NCI-H1436 treated with DMSO at 0.1 percent for 48 hours (cell line): ENCODE measurements at regions not wholly inside any gene's neighbourhood (a gene's known extent, or its start where the extent isn't known, plus 50 kb on each side); places are given as distances from the start of the nearest gene placed in this dataset.

ENCODE experiments used
- DNase-seq: peaks from one replicate; lab custom pipeline; 2025; lab: John Stamatoyannopoulos, UW

DNA sequence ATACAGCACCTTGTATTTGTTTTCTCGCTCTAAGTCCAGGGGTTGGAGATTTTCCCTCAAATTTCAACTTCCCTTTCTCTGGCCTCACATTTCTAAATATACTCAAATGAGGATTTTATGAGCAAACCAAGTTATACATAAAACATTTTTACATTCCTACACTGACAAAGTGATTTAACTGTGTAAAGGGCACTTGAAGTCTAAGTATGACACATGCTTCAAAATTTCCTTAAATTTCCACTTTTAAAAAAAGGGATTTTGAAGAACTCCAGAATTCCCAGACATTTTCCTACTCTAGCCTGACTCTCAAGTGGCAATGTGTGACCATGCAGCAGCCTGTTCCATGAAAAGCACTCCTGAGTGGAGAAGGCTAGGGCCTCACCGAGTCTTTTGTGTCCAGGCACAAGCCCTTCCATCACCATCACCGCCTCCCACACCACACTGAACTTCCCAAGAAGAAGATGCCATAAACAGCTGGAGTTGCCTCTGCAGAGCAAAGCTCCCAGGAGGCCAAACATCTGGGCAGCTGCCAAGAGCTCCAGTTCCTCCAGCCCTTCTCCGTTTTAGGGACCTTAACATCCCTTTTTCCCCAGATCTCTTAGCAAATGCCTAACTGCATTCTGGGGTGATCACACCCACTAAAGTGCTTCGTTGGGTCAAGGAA is 68.9 kb downstream of the NCR2 start:
- no peak for DNase-seq

DNA sequence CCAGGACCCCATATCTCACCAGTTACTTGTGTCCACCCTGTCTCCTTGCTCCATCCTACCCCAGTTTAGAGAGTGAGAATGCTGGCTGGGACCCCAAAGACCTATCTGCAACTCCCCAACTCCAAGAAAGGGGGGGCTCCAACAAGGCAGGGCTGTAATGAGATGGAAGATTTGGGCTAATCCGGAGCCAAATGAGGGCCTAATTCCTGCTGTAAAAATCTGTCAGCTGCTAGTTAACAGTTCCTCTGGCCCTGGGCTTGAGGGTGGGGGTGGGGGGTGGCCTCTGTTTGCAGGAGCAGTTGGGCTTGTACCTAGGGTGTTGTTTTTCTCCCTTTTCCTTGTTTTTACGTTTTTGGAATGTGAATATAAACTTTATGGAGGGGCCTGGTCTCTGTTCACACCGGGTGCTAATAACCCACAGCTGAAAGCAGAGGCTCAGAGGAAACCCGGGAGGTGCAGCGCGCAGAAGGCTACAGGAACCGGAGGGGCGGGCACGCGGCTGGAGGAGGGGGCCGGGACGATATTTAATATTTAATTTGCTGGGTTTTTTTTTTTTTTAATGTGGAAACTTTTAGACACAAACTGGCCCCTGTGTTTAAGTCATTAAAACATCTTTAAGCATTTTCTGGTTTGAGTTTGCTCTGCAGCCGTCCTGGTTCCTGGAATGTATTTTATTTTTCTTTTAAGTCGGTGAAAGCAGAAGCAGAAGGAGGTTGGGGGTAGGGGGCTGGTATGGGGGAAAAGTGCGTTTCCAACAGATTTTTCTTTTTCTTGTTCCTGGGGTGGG is 70.7 kb downstream of the NCR2 start:
- DNase-seq: no peak

- no peak for DNase-seq
These were observed 71.5 kb downstream of the NCR2 start for GRCh38 chr6:41406728-41407489.

DNA sequence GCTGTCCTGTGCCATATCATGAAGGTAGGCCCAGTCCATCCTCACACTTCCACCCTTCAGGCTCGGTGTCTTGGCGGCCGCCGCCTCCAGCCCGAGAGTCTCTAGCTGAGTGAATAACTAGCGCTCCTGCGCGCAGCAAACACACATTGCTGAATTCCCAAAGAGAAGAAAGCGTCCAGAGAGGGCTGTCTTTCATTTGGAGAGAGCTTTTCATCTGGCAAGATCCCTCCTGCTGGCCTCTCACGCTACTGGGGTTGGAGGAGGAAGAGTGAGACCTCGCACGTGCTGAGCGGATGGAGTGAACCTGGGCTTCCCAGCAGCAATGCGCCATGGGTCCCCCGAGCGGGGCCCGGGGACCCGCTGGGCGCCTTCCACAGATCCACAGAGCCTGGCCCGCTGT is 73.2 kb downstream of the NCR2 start:
- DNase-seq: no peak

GRCh38 chr6:41408982-41409381 is 73.6 kb downstream of the NCR2 start:
- DNase-seq: no peak

DNA sequence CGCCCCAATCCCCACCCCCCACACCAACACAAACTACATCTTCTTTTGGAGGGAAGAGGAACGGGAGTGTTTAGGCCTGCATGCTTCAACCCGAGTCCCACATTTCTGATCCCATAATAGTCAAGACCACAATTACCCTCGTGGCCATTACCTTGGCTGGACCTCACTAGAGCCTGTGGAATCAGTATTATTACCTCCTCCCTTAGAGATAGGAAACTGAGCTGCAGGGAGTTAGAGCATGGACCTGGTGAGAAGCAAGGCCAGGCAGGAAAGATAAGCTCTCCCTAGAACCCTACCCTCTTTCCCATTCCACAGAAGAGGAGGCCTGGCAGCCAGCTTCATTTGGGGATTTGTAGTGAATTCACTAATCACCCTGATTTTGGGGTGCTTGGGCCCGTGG is 74.1 kb downstream of the NCR2 start:
- DNase-seq: no peak

- DNase-seq: no peak
These were observed 76.6 kb downstream of the NCR2 start for GRCh38 chr6:41411961-41412360.

GRCh38 chr6:41413250-41413649 is 77.8 kb downstream of the NCR2 start:
- DNase-seq: no peak

DNA sequence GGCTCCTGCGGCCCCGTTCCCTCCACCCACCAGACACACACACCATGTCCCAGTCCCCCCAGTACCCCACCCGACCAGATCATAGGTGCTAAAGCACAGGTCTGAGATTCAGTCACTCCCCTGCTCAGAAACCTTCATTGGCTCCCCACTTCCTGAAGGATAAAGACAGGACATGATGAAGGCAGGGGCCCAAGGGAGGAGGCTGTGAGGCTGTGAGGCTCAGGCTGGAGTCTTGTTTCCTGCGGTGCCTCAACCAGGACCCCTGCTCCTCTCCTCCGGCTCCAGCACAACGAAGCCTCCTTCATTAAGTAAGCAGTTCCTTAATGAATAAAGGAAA is 81.1 kb downstream of the NCR2 start:
- DNase-seq: no peak

- no peak for DNase-seq
These were observed 83.3 kb downstream of the NCR2 start for GRCh38 chr6:41418741-41419140.

- DNase-seq: no peak
These were observed 84.0 kb downstream of the NCR2 start for GRCh38 chr6:41419385-41419784.

DNA sequence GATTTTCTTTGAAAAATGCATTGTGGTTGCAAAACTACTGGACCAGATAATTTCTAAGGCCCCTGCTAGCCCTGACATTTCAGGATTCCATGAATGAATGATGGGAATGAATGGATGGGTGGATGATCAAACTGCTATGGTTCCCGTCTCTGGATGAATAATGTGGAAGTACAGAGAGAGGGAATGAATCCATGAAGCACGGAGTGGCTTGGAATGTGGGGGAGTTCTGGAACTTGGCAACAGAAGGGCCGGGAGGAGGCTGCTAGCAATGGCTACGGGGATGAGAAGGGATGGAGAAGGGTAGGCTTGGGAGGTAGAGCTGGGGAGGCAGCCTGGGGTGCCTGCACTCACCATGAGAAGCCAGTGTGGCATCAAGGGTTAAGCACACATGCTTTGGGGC is 84.8 kb downstream of the NCR2 start:
- no peak for DNase-seq

GRCh38 chr6:41422161-41422560 is 86.8 kb downstream of the NCR2 start:
- peak; percentile 82 for DNase-seq

GRCh38 chr6:41423002-41423401 is 87.6 kb downstream of the NCR2 start:
- DNase-seq: no peak

- peak; percentile 49 for DNase-seq
These were observed 89.1 kb downstream of the NCR2 start for GRCh38 chr6:41424370-41425058.

DNA sequence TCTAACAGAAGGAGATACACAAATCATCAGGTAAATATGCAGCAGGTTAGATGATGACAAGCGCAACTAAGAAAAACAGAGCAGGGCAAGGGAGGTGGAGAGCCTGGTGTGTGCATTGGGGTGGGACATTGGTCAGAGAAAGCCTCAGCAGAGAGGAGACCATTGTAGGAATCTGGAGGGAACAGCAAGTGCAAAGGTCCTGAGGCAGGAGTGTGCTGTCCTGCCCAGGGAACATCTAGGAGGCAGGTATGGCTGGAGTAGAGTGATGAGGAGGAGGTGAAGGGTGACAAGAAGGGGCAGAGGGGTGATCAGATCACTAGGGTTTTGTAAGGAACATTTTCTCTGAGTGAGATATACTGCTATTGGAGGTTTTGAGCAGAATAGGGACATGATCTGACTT is 90.1 kb downstream of the NCR2 start:
- no peak for DNase-seq

GRCh38 chr6:41426438-41426851 is 91.0 kb downstream of the NCR2 start:
- no peak for DNase-seq

- no peak for DNase-seq
These were observed 91.7 kb downstream of the NCR2 start for GRCh38 chr6:41426888-41427641.

DNA sequence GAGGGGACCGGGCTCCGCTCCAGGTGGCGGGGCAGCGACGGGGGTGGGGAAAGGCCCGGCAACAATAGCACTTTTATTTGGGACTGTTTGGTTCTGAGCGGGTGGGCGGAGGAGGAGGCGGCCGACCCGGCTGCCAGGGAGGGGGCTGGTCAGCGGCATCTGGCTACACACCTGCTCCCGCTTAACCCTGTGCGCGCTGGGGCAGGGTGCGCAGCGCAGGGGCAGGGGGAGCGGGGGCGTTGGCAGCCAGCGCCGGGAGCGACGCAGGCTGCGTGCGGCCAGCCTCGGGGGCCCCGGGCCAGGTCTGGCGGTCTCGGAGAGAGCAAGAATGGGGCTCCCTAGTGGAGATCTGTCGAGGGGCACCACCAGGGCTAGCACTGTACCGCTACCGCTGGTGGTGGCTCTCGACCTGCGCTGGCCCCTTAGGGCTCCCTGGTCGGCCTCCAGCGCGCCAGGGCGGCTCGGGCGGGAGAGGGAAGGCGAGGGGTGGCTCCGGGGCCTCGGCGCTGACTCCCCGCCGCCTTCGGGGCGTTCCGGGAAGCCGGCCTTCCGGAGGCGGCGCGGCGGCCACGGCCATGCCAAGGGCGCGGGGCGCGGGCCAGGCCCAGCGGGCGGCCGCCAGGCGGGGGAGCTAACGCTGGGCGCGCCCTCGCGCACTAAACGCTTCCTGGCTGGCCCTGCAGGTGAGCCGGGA is 92.4 kb downstream of the NCR2 start:
- DNase-seq: no peak

DNA sequence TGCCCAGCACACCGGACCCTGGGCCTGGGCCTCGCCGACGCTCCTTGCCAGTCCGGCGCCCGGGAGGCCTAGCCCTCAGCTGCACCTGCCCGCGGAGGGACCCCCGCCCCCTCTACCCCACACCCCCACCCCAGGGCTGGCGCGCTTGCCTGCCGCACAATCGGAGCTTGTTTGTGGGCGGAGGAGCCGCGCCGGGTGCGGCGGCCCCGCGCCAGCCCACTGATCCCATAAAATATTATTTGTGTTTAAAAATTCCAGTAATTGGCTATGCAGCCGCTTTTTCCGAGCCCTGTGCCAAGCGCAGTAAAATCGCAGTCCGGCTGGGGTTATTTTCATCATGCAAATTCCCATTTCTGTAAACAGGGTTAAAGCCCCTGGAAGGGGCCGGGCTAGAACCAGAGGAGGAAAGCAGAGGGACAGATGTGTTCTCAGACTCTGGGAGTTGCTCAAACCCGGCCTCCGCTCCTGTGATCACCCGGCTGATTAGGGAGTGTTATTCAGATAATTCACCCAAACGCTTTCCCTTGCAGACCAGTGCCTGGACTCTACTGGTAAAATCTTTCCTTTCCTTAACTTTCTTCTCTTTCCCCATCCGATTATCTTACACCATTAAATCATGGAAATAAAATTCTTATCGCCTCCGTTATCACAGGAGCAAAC is 93.1 kb downstream of the NCR2 start:
- DNase-seq: no peak

GRCh38 chr6:41428996-41429421 is 93.6 kb downstream of the NCR2 start:
- DNase-seq: no peak
